NB4 (cell line): ENCODE measurements at regions not wholly inside any gene's neighbourhood (a gene's known extent, or its start where the extent isn't known, plus 50 kb on each side); places are given as distances from the start of the nearest gene placed in this dataset.

Experiments used
- DNase-seq: peaks from one replicate; pipeline ENCODE4 v3.0.0; 2010; ENCODE audit warnings: low read depth
- H3K4me3 ChIP-seq: one replicate; pipeline ENCODE4 v1.5.1; 2011; ENCODE audit warnings: mild to moderate bottlenecking, low read depth, low read length, moderate library complexity
- MYC ChIP-seq: IDR thresholded peaks from 2 replicates; pipeline ENCODE4 v1.6.1; 2011; ENCODE audit warnings: low read depth, low read length
- POLR2A ChIP-seq: IDR thresholded peaks from 2 replicates; pipeline ENCODE4 v1.6.1; 2011; ENCODE audit warnings: mild to moderate bottlenecking; ENCODE audit not compliant: insufficient read length; ENCODE audit errors: extremely low read depth
- TF ChIP-seq, protein P1 (sequence below): IDR thresholded peaks from 2 replicates; pipeline ENCODE4 v1.6.1; 2011; ENCODE audit warnings: low read depth, low read length
- TF ChIP-seq, protein P2 (sequence below): IDR thresholded peaks from one replicate; pipeline ENCODE4 v1.5.1; 2012; ENCODE audit warnings: low read depth, low read length

DNA sequence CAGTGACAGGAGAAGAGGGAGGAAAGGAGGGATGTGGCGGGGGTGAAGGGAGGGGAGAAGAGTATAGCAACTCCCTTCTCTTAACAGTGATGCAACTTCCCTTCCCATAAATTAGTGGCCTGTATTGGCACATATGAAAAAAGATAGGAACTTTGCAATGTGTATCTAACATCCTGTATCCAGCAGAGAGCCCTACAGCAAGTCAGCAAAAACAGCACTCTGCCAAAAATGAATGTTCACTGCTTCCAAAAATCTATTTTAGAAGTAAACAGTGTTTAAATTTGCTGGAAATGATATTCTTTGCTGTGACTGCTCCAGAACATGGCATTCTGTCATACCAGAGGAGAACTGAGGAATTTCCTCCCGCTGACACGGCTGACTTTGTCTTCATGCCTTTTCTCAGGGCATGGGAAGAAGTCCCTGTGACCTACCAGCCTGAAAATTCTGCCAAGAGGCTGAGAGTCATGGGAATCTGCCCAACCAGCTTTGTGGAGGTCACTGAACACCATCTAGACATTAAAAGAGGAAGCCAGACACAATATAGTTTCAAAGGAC, 343.4 kb upstream of the RASGEF1B start:
- TF ChIP-seq, protein P1, sequence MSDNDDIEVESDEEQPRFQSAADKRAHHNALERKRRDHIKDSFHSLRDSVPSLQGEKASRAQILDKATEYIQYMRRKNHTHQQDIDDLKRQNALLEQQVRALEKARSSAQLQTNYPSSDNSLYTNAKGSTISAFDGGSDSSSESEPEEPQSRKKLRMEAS, result no peak
- no peak for TF ChIP-seq POLR2A
- TF ChIP-seq, protein P2, sequence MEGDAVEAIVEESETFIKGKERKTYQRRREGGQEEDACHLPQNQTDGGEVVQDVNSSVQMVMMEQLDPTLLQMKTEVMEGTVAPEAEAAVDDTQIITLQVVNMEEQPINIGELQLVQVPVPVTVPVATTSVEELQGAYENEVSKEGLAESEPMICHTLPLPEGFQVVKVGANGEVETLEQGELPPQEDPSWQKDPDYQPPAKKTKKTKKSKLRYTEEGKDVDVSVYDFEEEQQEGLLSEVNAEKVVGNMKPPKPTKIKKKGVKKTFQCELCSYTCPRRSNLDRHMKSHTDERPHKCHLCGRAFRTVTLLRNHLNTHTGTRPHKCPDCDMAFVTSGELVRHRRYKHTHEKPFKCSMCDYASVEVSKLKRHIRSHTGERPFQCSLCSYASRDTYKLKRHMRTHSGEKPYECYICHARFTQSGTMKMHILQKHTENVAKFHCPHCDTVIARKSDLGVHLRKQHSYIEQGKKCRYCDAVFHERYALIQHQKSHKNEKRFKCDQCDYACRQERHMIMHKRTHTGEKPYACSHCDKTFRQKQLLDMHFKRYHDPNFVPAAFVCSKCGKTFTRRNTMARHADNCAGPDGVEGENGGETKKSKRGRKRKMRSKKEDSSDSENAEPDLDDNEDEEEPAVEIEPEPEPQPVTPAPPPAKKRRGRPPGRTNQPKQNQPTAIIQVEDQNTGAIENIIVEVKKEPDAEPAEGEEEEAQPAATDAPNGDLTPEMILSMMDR, result no peak
- no peak for TF ChIP-seq MYC
- DNase-seq, result peak; percentile 39
- H3K4me3 ChIP-seq, result no peak overlapping the region

DNA sequence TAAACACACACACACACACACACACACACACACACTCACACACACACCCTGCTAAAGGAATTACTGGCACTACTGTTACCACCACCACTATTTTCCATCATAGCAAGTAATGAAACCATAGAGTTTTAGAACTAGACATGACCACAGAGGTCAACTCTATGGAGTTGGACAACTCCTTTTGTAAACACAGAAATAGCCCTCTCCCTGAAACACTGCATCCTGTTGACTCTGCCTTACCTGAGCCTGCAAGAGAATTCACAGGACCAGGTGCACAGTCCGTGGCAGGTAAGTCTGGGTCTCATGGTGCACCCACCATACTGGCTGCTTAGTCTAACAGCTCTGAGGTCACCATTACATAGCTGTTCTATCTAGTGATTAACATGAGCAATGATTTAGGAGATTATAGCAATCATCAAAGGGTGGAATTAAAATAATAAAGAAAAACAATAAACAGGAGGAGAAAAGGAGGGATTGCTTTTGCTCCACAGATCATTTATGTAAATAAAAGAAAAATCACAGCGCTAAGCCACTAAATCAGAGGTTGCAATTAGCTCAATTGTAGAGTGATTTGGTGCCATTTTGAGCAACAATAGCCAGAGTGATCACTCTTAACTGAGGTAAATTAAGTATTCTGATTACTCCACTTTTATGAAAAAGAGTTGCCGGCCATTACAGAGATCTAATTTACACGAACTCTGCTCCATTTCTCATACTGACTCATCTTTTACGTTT, 340.0 kb upstream of the RASGEF1B start:
- TF ChIP-seq POLR2A (no peak), MYC (no peak)
- TF ChIP-seq, protein P2, result no peak
- TF ChIP-seq, protein P1, result no peak
- DNase-seq, result no peak
- no peak overlapping the region for H3K4me3 ChIP-seq

DNA sequence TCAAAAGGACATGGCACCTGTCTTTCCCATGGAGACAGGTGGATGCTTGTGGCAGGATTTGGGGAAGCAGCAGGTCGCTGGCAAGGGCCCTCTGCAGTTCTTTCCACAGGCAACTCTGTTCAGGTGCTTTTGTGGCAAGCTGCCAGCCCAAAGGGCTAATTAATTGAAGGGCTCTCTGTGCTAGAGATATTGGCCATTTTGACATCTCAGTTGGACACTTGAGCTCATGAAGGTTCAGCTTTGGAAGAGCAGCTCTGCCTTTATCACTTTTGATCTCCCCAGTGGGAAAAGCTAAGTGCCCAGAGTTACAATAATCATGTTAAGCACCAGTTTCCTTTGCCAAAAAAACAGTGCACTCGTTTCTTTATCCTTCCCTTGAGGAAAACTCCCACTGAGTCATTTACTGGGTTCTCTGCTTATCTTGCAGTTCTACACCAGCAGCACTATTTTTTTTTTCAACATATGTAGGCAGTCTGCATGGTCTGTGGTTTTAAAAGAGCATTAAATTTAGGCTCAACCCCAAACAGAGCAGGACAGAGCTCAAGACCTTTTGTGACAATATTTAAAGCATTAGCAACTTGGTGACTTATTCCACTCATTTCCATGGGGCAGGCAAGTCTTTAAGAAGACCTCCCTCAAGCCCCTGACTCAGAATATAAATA, 336.4 kb upstream of the RASGEF1B start:
- no peak overlapping the region for H3K4me3 ChIP-seq
- DNase-seq, result no peak
- TF ChIP-seq POLR2A, result no peak
- TF ChIP-seq, protein P2, result no peak
- TF ChIP-seq, protein P1, result no peak
- no peak for TF ChIP-seq MYC

DNA sequence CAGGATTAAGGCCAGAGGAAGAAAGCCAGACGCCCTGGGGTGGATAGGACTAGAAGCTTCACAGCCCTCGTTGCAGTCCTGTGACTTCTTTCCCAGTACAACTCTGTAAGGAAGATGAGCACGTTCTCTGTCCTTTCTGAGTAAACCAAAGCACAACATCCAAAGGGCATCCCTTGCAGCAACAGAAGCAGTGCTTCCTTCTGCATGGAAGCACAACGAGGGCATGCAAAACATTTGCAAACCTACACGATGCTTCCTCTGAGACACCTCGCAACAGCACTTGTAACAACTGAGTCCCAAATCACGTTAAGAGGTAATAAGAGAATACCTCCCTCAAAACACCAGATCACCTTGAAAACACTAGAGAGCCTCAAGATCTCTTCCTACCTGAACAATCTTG, 335.7 kb upstream of the RASGEF1B start:
- no peak overlapping the region for H3K4me3 ChIP-seq
- DNase-seq, result no peak
- TF ChIP-seq, protein P2, result no peak
- TF ChIP-seq MYC, result no peak
- TF ChIP-seq, protein P1, result no peak
- no peak for TF ChIP-seq POLR2A

DNA sequence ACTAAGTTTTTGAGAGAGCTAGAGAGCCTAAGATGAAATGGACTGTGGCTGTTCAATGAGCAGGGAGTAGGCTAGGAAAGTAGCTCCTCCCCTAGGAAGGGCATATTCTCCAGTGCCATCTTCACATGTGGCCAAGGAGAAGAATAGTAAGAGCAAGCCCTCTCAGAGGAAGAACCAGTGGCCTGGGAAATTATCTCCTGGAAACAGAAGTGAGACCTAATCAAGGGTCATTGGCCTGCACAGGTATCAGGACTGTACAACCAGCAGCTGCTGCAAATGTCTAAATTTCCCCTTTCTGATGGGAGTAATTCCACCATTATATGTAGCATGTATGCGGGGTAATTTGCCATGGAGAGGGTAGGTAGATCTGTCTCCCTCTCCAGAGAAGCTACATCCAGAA, 334.8 kb upstream of the RASGEF1B start:
- TF ChIP-seq, protein P1, result no peak
- TF ChIP-seq, protein P2, result no peak
- no peak for TF ChIP-seq POLR2A
- TF ChIP-seq MYC, result no peak
- no peak overlapping the region for H3K4me3 ChIP-seq
- DNase-seq, result no peak
